ENCODE measurements at regions not wholly inside any gene's neighbourhood (a gene's known extent, or its start where the extent isn't known, plus 50 kb on each side); places are given as distances from the start of the nearest gene placed in this dataset.

- DNase-seq = no peak
Observed at GRCh38 chr10:120387326-120387725, 69.7 kb upstream of the PLPP4 start.

- DNase-seq = no peak
Observed at GRCh38 chr10:120392245-120392644, 64.8 kb upstream of the PLPP4 start.

GRCh38 chr10:120392671-120393079 is 64.4 kb upstream of the PLPP4 start:
- no peak for DNase-seq

DNA sequence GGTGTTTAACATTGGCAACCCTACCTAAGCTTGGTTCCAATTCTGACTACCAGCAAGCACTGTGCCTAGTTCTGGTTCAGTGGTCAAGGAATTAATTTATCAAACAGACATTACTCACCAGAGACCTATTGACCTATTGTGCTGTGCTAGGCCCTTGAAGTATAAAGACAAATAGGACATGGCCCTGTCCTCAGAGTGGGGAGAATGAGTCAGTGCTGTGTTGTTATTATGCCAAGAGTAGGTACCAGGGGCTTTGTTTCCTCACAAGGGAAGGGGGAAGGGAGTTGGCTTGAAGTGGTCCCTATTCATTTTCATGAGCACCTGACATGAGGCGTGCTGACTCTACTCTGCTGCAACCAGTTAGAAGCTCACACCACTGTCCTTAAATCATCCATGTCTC is 62.6 kb upstream of the PLPP4 start:
- DNase-seq = no peak

DNA sequence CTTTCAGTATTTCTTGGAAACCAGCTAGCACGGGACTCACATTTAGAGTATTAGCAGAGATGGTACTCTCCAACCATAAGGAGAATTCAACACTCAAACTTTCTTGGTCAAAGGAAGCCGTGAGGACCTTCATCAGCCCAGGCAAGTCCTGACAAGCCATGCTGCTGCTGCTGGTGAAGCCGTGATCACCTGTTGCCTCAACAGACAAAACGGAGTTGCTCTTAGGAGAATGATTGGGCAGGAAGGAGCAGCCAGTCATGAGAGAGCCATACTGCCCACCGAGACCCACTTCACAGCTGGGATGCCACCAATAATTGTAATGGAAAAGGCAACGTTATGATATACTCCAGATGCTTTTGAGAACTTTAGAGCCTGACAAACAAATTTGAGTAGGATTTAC is 60.8 kb upstream of the PLPP4 start:
- no peak for DNase-seq

DNA sequence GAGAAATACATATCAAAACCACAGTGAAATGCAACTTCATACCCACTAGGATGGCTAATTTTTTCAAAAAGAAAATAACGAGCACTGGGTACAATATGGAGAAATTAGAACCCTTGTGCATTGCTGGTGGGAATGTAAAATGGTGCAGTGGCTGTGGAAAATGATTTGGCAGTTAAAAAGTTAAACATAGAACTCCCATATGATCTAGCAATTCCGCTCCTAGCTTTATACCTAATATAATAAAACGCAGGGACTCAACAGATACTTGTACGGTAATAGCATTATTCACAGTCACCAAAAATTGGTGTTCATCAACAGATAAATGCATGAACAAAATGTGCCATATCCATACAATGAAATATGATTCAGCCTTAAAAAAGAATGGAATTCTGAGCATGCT is 58.8 kb upstream of the PLPP4 start:
- no peak for DNase-seq

- DNase-seq = no peak
Observed at GRCh38 chr10:120400601-120401000, 56.4 kb upstream of the PLPP4 start.

GRCh38 chr10:120402147-120402766 is 54.8 kb upstream of the PLPP4 start:
- no peak for DNase-seq

GRCh38 chr10:120403109-120403508 is 53.9 kb upstream of the PLPP4 start:
- DNase-seq = no peak

DNA sequence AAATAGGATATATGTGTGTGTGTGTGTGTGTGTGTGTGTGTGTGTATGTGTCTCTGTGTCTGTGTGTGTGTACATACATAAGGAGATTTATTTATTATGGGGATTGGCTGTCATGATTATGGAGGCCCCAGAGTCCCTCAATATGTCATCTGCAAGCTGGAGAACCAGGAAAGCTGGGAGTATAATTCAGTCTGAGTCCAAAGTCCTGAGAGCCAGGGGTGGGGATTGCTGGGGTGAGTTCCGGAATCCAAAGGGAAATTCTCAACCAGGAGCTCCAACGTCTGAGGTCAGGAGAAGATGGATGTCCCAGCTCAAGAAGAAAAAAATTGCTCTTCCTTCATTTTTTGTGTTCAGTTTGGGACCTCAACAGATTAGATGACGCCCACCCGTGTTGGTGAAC is 50.7 kb upstream of the PLPP4 start:
- DNase-seq = no peak
